RWPE1 (cell line): ENCODE measurements at regions not wholly inside any gene's neighbourhood (a gene's known extent, or its start where the extent isn't known, plus 50 kb on each side); places are given as distances from the start of the nearest gene placed in this dataset.

Experiments used
- CTCF ChIA-PET: fragments of 350-600 bp; sonication (Branson Sonifier 250); formaldehyde crosslinking; extraction: SDS; loops from one replicate; lab custom pipeline; 2021; lab: Yijun Ruan, JAX
- POLR2A ChIA-PET: fragments of 400-600 bp; formaldehyde crosslinking; extraction: SDS; loops from one replicate; lab custom pipeline; 2020; ENCODE audit warnings: antibody characterized with exemption; ENCODE audit not compliant: low non-redundant PET; lab: Yijun Ruan, JAX
- DNase-seq: peaks from one replicate; pipeline ENCODE4 v3.0.0; 2012; ENCODE audit warnings: low spot score
- H3K27ac ChIP-seq: fragments of 450-650 bp; 2 replicates; pipeline ENCODE4 v1.5.1; 2017
- TF ChIP-seq, protein P1 (sequence below): fragments of 450-650 bp; conservative IDR thresholded peaks from 2 replicates; pipeline ENCODE4 v1.5.1; 2017; ENCODE audit warnings: low read depth, mild to moderate bottlenecking

DNA sequence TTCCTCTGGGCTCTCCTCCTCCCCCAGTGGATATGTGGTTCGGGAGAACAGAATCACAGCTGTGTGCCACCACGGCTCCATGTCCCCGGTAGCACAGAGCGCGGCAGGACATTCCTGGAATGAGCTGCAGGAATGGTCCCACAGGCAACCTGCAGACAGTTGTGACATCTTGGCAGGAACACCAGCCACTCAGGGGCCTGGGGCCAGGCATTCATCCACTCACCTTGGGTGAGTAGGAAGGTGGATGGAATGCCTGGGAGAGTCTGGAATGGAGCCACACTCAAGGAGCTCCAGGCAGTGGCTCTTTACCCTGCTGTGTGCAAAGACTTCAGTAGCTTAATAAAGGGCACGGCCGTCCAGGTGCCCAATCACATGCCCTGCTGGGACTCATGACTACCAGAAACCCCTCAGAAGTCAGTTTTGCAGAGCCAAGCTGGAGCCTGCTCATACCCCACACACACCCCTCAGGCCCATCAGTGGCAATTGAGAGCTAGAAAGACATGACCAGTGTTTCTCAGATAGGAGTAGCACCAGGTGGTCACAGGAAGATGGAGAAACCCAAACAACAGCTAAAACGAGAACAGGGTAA lies 117.3 kb upstream of the PRR20G start:
- ChIA-PET CTCF (no interaction called here), POLR2A (no interaction called here)
- TF ChIP-seq, protein P1, sequence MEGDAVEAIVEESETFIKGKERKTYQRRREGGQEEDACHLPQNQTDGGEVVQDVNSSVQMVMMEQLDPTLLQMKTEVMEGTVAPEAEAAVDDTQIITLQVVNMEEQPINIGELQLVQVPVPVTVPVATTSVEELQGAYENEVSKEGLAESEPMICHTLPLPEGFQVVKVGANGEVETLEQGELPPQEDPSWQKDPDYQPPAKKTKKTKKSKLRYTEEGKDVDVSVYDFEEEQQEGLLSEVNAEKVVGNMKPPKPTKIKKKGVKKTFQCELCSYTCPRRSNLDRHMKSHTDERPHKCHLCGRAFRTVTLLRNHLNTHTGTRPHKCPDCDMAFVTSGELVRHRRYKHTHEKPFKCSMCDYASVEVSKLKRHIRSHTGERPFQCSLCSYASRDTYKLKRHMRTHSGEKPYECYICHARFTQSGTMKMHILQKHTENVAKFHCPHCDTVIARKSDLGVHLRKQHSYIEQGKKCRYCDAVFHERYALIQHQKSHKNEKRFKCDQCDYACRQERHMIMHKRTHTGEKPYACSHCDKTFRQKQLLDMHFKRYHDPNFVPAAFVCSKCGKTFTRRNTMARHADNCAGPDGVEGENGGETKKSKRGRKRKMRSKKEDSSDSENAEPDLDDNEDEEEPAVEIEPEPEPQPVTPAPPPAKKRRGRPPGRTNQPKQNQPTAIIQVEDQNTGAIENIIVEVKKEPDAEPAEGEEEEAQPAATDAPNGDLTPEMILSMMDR, result no peak
- DNase-seq, result no peak
- H3K27ac ChIP-seq, result no peak overlapping the region

DNA sequence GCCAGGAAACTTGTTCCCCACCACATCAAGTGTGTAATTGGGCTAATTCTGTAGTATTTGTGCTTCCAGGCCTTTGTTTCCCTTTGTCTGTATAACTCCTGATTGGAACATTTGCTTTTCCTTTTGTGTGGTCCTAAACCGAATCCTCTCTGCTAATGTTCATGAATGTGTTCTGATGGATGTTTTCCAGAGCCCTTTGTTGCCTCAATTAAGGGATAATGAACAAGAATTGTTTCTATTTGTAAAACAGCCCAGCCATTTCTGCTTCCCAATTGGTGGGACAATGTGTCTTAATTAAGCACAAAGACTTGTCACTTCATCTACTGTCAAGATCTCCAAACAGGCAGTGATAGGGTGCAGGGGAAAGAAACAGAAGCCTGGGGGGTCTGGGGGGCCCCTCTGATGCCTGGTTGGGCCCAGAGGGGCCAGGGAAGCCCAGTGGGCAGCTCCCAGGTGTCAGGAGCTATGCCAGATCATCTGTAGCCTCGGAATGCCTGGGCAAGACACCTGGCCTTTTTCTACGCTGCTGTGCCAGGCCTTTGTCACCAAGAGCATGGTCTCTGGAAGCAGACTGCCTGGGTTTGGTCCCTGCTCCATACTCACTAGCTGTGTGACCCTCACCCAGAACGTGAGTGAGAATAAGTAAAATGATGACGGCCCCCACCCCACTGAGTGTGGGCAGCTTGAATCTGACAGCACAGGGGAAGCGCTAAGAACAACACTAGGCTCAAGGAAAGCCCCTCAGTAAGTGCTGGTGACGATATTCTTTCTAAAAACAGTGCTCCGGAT lies 116.6 kb upstream of the PRR20G start:
- H3K27ac ChIP-seq, result no peak overlapping the region
- ChIA-PET CTCF (interaction anchor here (0.6 kb wide), 1 partner anchor 69 kb away, joined by 3 read pairs; no protein-coding TSS in a partner anchor), POLR2A (no interaction called here)
- TF ChIP-seq, protein P1, result no peak
- DNase-seq, result no peak

DNA sequence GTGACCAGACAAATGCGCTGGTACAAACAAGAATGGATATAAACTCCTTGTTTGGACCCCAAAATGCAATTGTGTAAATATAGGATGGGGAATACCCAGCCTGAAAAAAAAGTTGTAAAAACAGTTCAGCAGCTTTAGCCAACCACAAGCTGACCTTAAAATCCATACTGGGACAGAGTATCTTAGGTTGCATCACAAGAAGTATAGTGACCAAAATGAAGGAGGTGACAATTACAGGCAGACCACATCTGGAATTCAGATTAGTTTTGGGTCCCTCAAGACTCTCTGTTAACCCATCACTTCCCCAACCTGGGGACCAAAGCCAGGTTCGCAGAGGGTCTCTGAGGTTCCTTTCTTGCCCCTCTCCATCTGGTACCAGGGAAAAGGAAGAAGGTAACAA lies 115.9 kb upstream of the PRR20G start:
- TF ChIP-seq, protein P1, result no peak
- CTCF ChIA-PET, result interaction anchor here (0.6 kb wide), 1 partner anchor 69 kb away, joined by 3 read pairs; no protein-coding TSS in a partner anchor
- POLR2A ChIA-PET, result no interaction called here
- H3K27ac ChIP-seq, result no peak overlapping the region
- no peak for DNase-seq

DNA sequence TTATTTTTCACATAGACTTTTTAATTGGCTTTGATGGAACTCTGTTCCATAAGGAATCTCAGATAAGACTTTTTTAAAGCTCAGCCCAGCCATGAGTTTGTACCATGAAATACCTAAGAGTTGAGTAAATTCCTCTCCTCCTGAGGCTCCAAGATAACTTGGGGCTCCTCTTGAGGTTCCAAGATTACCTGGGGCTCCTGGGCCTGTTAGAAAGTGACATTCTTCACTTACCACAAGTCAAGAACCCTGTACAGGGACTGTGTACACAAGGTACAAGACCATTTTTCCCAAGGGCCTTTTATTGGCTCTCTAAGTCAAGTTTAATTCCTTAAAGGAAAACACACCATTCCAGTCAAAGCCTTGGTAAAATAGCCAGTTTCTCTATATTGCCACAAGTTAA lies 111.3 kb upstream of the PRR20G start:
- ChIA-PET CTCF (no interaction called here), POLR2A (no interaction called here)
- TF ChIP-seq, protein P1, result no peak
- DNase-seq, result no peak
- no peak overlapping the region for H3K27ac ChIP-seq

DNA sequence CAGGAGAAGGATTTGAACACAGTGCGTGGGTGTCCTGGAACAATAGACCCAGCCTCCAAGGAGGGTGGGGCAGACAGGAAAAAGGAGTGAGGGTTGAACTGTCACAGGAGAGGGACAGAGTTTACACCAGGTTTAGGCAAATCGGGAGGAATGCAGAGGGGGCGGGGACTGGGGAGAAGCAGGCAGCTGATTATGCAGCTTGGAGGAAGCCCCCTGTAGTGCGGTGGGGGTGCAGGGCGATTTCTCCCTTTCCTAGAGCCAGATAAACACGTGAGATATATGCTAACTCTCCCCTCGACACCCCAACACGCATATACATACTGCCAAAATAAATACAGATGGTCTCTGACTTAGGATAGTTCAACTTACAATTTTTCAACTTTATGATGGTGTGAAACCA lies 108.6 kb upstream of the PRR20G start:
- ChIA-PET POLR2A (no interaction called here), CTCF (no interaction called here)
- H3K27ac ChIP-seq, result no peak overlapping the region
- TF ChIP-seq, protein P1, result no peak
- DNase-seq, result no peak

DNA sequence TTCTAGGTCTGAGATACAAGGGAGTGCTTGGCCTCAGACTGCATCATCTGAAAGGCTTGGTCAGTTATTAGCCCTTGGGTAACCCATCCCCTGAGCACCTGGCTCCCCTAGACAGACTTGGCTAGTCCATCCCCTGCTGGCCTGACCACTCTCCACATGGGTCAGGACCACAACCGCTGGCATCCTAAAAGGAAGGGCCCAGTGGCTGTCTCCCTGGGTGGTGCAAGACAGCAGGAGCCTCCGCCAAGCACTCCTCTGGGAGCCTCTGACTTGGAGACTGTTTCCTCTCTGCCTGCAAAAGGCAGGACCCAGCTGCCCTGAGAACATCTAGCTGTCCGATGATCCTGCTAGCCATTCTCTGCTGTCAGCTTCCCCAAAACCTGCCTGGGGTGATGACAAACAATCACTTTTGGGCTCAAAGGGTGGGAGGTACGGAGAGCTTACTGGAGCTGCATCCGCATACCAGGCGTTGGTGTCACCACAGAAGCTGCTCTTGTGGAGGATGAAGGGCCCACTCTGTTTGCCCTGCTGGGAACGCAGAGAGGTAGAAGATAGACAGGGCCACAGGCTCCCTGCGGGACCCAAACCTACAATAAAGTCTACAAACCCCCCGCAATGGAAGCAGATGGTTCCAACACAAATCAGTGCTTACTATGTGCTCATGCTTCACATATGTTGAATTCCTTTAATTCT lies 108.0 kb upstream of the PRR20G start:
- ChIA-PET CTCF (no interaction called here), POLR2A (no interaction called here)
- no peak overlapping the region for H3K27ac ChIP-seq
- TF ChIP-seq, protein P1, result no peak
- no peak for DNase-seq
